HG02610 (cell line): ENCODE measurements at regions not wholly inside any gene's neighbourhood (a gene's known extent, or its start where the extent isn't known, plus 50 kb on each side); places are given as distances from the start of the nearest gene placed in this dataset.

ENCODE experiments used
- ATAC-seq: cut with Tn5 transposase; IDR thresholded peaks from one replicate; pipeline ENCODE4 v1.9.1; 2021; ENCODE audit warnings: mild to moderate bottlenecking, moderate library complexity; ENCODE audit not compliant: unreplicated experiment

DNA sequence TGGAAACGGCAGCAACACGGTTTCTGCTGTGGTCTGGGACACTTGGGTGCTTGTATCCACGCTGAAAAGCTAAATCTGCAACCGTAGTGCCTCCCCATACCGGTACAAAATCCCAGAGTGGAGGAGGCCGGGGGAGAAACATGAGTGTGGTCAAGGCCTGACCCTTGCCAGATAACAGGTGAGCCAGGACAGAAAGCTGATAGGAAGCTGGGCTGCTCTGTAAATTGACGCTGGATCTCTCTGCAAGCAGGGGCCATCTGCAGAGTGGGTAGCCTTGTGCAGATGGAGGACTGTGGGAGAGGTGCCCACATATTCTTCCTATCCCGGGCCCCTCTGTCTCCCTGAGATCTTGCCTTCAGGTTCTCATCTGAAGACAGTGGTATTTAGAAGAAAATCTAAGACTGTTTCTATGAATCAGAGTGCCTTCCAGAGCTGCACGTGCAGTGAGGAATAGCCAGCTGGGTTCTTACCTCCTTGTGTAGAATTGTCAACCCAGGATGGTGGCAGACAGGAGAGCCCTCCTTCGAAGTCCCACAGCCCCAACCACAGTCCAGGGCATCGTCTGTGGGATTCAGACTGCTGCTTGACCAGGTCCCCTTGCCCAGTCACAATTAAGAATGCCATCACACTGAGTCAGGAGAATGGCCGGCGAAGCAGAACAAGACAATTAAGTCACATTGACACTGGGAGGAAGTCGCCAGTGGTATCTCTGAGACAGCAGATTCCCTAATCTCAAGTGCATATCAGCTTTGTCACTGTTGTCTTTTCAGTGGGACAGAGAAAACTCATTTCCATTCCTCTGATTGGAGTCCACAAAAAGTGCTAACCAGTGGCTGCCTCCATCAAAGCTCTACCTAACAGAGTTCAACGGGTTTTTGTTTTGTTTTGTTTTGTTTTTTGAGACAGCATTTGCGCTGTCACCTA lies 100.0 kb upstream of the RIPOR2 start:
- no peak for ATAC-seq

DNA sequence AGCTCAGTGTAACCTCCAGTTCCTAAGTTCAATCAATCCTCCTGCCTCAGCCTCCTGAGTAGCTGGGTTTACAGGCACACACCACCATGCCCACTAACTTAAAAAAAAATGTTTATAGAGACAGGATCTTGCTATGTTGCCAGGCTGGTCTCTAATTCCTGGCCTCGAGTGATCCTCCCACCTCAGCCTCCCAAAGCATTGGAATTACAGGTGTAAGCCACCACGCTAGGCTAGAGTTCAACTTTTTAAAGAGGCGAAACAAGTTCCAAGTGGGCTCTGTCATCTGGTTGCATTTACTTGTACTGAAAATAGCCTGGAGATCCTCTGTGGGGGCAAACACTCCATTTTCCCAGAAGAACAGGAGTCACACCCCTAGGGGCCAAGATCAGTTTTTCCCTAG lies 100.7 kb upstream of the RIPOR2 start:
- no peak for ATAC-seq

DNA sequence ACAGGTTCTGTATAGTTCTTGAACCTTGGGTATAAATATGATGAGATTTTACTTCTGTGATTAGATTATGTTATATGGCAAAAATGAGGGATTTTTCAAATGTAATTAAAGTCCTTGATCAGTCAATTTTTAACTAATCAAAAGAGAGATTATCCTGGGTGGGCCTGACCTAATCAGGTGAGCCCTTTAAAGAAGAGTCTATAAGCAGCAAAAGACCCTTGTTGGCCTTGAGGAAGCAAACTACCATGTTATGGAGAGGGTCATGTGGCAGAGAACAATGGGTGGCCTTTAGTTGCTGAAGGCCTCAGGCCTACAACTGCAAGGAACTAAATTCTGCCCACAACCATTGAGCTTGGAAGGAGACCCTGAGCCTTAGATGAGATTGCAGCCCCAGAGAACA lies 102.5 kb upstream of the RIPOR2 start:
- no peak for ATAC-seq

DNA sequence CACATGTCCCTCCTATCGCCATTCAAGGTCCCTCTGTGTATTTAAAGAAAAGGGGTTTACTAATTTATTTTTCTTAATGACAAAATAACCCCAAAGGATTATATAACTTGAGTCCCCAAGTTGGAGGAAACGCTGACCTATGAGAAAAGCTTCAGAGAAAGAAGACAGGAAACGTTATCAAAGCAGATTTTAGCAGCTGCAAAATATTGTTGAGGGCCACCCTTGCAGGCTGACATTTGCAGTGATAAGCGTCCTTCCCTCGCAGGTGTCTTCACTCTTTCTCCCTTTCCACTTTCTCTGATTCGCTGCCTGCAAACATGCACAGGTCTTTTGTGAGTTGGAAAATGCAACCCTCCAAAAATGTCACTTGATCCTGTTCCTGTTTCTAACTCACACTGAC lies 103.2 kb upstream of the RIPOR2 start:
- no peak for ATAC-seq

DNA sequence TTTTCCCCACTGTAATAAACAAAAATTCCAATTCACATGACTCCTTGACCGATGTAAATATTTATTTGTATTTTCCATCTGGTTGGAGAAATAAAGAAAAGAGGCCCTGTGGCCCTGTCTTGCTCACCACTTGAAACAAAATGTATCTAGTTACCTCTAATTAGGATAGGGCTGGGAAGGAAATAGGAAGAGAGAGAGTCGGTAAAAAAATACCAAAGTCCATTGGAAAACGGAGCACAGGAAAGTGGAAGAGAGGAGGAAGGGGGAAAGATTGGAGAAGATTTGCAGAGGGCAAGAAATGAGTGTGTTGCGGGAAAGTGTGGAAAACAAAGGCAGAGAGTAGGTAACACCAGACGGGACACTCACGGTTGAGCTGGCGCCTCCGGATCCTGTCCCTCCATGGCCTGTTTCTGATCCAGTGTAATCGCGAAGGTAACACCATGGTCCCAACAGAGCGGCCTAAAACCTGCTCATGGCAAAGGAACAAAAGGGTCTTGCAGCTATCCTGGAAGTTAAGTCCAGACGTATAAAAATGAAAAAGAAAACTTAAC lies 105.8 kb upstream of the RIPOR2 start:
- peak; percentile 3 for ATAC-seq

DNA sequence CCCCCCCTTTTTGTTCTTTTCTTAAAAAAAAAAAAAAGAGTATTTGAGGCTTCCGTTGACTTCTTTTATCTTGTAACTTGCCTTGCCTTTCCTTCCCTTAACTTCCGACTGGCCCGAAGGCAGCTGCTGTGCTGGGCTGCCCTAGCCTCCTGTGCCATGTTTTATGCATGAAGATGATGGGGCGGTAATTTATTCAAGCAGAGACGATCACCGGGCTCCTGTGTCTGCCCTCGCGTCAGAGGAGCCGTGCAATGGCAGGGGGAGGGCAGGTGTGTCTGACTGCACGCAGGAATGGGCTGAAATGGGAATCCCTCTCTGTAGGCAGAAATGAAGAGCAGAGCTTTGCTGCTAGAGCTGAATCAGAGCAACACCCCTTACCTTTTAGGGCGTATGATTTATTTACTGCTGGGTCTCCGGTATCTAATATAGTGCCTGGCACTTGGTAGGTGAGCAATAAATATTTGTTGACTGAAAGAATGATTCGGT lies 106.3 kb upstream of the RIPOR2 start:
- ATAC-seq: peak; percentile 58

DNA sequence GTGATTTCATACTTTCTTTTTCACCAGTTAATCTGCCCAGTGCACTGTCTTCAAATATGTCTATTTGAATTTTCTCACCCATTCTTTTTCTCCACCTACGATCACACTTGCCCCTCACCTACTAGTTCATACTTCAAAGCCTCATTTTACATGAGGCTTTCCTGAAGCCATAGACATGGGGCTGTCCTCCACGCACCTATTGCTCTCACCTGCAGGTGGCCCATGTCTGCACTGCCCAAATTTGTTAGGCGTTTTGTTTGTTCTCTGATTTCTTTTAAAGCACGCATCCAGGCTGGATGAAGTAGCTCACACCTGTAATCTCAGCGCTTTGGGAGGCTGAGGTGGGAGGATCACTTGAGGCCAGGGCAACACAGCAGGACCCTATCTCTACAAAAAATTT lies 106.8 kb upstream of the RIPOR2 start:
- peak; percentile 14 for ATAC-seq

DNA sequence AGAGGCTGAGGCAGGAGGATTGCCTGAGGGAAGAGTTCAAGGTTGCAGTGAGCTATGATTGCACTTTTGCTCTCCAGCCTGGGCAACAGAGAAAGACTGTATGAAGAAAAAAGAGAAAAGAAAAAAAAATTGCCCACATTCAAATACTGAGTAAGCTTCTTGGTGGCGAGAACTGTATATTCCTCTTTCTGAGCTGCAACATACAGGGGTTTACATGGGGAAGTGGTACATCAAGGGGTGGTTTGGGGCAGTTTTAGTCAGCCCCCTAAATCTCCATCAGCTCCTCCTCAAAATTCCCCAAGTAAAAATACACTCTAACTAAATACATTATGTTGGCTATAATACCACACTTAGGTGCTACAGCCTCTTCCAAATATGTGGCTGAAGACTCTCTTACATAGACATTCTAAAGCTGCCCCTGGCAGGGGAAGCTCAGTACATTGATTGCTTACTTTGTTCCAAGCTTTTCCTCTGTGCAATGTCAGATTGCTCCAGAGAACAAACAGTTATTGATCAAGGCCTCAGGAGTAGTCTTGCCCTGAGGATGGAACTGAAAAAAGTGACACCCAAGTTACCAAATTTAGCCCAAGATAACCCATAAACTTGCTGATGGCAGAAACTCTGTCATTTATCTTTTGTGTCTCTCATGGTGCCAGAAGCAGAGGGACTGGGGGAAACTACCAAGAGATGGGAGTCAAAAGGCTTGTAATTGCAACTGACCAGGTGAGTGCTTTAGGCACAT lies 107.4 kb upstream of the RIPOR2 start:
- peak; percentile 49 for ATAC-seq

DNA sequence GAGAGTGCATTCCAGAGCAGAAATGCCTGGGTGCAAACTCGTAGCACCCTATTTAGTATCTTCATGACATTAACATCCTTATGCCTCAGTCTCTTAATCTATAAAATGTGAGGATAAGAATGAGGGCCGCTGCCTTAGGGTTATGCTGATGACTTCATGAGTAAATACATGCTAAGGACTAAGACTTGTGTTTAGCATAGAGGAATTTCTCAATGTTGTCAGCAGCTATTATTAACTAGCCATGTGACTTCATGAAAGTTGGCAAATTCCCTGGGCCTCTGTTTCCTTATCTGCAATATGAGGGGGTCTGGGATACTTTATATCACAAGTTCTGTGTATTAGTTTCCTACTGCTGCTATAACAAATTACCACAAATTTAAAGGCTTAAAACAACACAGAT lies 108.1 kb upstream of the RIPOR2 start:
- ATAC-seq: no peak

DNA sequence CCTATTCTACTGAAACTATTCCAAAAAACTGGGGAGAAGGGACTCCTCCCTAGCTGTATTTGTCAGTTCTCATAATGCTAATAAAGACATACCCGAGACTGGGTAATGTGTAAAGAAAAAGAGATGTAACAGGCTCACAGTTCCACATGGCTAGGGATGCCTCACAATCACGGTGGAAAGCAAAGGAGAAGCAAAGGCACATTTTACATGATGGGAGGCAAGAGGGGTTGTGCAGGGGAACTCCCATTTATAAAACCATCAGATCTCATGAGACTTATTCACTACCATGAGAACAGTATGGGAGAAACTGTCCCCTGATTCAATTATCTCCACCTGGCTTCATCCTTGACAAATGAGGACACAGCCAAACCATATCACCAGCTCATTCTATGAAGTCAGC lies 111.2 kb upstream of the RIPOR2 start:
- no peak for ATAC-seq

DNA sequence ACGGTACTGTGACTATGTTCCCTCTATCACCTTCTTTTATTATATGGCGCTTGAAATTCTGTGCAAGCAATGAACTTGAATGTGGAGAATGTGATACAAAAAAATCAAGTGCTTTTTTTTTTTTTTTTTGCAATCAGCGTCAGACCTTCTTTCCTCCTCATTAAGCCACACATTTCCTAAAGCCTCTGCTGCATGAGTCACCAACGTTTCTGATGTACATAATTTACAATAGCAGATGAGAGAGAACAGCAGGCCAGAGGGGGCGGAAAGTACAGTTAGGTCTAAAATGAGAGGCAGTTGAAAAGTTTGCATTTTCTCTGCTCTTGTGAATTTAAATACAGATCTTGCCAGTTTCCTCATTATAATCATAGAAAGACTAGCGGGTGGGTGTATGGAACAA lies 114.6 kb upstream of the RIPOR2 start:
- ATAC-seq: no peak

DNA sequence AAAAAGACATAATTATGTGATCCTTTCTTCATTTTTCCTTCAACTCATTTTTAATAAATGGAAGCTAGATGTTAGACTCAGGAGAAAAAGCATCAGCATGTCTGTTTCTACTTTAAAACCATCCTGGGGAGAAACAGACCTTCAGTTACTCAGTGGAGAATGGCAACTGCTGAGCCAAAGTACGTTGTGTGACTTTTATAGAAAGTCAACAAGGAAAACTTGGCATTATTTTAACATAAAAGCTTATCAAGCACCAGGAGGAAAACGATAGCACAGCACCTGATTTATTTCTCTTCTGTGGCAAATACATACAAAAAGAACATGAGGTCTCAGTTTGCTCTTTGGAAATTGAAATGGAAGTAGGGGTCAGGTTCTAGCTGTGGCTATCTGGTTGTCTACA lies 115.3 kb upstream of the RIPOR2 start:
- no peak for ATAC-seq

DNA sequence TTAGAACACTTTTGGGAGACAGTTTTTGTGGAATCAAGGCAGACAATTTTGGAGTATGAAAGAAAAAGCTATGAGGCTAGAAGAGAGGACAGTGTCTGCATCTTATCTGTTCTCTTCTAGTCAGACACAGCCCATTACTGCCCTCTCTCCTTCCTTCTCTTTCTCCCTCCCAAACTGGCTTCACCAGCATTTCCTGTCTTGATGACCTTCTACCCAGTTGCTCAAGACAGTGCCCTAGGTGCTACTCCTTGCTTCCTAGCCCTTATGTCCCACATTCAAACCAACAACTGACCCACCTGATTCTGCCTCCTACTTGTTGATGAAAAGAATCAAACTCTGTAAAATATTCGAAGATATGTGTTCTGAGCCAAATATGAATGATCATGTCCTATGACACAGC lies 116.4 kb upstream of the RIPOR2 start:
- ATAC-seq: no peak

DNA sequence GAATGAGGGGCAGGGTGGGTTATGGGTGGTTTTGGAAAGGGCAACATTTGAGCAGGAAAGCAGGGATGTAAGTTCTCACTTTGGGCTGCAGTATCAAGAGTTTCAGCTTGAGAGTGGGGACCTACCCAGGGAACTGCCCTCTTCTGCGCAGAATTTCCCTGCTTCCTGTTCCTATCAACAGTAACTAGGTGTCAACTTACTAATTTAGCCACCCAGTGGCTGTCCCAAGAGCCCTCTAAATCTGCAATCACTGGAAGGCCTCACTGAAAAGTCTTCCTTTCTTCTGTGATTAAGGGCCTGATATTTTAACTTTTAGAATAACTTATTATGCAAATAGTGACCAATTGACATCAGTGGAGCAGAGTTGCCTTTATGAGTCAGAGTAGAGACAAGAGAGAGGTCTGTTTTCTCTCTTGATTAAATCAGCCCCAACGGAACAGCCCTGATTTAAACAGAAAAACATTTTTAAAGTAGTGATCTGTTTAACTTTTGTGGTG lies 118.2 kb upstream of the RIPOR2 start:
- ATAC-seq: peak; percentile 88

DNA sequence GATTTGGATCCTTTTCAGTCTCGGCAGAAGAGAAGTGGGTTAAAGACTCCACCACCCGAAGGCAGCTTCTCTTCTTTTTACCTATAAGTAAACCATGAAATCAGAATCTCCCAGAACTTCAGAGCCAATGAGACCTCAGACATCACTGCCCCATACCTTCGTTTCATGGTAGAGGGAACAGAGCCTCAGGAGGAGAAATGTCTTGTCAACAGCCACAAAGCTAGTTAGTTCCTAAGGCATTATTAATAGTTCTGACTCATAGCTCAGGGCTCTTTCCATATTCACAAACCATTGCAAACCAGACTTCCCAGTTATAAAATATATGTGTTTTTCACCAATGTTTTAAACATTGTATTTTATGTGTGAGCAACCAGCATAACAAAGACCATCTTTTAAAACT lies 118.7 kb upstream of the RIPOR2 start:
- ATAC-seq: no peak

DNA sequence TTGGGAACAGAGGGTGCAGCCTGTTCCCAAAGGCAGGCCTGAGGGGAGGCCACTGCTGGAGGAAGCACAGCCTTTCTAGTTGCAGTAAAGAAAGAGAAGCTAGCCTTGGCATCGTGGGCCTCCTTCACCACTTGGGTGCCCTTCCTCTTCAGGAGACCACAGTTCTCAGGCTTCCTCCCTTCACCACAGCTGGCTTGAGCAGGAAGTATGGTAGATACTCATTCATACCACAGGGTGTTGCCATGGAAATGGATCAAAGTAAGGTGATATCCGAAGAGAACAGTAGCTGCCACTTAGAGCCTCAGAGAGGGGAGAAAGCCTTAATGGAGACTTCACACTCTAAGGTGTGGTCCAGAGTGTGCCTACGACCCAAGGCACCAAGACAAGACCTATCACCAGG lies 120.4 kb upstream of the RIPOR2 start:
- ATAC-seq: peak; percentile 54

DNA sequence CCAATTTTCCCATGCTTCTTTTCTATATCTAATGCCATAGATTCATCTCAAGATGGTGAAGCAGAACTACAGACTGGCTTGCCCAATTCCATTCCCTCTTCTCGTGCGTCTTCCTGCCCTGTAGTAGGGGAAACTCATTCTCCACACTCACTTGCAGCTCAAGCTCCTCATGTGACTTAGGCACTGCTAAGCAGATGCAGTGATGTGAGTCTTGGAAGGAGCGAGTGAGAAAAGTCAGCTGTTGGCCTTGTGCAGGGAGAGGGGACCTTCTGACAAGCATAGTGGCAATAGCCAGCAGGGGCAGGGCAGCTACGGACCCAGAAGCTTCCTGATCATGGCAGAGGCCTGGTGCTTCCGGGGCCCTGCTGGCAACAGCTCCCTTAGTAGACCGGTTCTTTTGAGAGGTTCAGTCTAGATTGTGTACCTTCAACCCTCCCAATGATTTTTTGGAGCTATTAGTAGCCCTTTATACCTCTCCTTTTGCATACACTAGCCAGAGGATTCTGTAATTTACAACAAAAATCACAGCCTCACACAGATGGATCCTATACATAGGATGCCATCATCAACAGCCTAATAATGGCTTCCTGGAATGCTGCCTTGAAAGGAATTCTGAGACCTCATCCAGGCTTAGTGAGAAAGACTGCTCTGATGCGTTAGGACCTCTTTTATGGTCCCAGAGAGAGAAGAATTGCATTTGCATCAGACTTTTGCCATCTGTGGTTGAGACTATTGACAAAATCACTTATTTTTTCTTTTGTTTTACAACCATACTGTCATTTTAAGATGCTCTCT lies 121.5 kb upstream of the RIPOR2 start:
- ATAC-seq: no peak

DNA sequence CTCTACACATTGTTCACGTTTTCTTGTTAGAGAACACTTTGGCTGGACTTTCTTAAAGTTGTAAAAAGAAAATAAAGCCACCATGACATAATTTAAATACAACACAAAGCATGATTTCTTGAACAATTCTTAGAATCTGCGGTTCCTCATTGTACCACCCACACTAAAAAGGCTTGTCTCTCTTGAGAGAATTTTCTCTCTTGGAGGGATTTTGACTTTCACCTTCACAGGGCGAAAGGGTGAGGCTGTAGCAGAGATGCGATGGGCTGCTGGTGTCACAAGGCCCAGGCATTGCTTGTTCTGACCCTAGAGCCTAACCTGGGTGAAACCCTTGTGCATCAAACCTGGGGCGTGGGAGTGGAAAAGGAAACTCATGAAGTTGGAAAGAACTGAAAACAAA lies 122.7 kb upstream of the RIPOR2 start:
- no peak for ATAC-seq

DNA sequence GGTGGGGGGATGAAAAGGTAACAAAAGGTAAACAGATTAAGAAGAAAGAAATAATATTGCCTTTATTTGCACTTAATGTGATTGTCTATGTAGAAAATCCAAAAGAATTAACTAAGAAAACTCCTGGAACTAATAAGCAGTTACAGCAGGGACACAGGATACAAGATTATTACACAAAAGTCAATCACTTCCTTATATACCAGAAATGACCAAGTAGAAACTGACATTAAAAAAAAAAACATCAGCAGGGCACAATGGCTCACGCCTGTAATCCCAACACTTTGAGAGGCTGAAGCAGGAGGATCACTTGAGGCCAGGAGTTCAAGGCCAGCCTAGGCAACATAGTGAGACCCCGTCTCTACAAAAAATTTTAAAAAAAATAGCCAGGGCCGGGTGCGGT lies 123.2 kb upstream of the RIPOR2 start:
- no peak for ATAC-seq

DNA sequence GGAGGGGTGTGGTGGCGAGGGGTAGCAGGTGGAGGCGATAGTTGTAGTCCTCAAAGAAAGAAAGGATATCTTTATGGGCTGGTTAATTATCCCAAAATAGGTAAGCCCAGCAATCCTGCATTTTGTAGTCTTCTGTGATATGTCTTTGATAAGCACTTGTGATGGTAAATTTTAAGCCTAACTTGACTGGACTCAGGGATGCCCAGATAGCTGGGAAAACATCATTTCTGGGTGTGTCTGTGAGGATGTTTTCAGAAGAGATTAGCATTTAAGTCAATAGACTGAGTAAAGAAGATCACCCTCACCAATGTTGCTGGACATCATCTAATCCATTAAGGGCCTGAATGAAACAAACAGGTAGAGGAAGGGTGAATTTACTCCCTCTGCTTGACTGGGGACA lies 124.8 kb upstream of the RIPOR2 start:
- ATAC-seq: no peak
